GM19351 (cell line): ENCODE measurements at regions not wholly inside any gene's neighbourhood (a gene's known extent, or its start where the extent isn't known, plus 50 kb on each side); places are given as distances from the start of the nearest gene placed in this dataset.

Experiments used
- ATAC-seq: cut with Tn5 transposase; IDR thresholded peaks from one replicate; pipeline ENCODE4 v1.9.1; 2021; ENCODE audit warnings: mild to moderate bottlenecking, moderate library complexity; ENCODE audit not compliant: unreplicated experiment

DNA sequence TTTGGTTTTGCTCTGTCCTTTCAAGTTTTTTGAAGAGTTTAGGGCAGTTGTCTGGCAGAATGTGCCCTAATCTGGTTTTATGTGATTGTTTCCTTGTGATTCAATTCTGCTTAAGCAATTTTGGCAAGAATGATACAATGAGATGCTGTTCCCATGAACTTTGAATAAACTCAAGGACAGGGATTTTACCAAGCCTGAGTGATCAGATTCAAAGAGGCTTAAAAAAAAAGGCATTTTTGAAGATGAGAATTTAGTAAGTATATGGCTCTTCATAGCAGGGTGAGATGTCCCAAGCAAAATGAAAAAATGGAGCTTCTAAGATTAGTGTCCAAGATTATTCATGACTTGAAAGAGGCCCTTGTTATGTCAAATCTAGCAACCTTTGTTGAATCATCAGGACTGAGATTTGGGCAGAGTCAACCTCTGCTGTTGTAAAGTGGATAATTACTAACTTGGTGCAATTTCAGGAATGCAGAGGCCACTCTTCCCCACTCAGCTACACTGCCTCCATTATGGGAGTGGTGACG, 180.6 kb upstream of the NUDT4 start:
- ATAC-seq = no peak

DNA sequence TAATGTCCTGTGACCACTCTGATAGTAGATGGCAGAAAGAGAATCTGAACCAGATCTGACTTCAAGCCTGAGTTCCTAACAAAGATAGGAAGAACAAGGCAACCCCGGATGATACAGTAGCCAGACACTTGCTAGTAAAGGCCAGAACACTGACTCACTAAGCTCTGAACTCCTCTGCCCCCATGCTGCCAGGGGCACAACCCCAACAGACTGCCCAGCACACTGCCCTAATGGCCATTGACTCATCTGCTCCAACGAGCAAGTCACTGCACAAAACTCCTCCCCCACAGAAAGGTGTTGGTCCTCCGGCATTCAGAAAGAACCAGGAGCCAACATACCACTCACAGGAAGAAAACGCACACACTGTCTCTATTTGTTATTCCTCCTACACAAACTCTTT, 179.6 kb upstream of the NUDT4 start:
- no peak for ATAC-seq

DNA sequence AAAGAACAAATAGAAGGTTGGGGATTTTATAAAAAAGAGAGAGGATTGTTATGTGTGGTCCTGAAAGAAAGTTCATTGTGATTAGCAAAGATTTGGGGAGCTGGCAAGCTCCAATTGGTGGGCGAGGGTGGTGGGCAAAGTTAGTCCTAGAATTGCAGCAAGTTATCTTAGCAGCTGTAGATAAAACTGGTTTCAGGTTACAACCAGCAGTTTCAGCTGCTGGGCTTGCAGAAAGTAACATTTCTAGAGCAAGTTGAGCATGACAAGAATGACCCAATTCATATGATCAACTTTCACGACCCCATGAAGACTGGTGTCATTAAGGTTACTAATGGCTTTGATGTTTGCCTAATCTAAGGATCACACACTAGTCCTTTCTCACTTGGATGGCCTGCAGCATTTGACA, 177.9 kb upstream of the NUDT4 start:
- ATAC-seq = peak; percentile 49

DNA sequence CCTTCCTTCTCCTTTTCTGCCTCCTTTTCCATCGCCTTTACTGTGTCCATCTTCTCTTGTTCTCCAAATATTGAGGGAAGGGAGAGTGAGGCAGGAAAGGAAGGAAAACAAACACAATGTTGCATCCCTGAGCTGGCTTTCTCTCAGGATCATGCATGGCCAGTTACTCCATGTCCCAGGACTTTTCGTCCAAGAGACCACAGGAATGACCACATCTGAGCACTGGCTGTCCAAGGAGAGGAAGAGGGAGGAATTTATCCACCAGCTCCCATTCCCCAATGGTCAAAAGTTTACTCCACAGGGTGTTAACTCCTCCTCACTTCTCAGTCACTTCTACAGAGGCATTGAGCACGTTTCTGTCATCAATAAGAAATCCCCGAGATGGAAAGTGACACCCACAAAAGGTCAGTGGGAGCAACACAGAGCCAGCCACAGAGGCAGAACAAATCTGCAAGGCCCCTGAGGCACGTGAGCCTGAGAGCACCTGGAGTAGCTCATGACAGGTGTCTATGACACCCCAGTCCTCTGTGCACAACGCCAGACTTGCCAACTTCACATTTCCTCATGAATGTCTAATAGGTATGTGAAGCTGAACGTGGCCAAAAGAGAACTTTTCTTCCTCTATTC, 177.3 kb upstream of the NUDT4 start:
- peak; percentile 95 for ATAC-seq

DNA sequence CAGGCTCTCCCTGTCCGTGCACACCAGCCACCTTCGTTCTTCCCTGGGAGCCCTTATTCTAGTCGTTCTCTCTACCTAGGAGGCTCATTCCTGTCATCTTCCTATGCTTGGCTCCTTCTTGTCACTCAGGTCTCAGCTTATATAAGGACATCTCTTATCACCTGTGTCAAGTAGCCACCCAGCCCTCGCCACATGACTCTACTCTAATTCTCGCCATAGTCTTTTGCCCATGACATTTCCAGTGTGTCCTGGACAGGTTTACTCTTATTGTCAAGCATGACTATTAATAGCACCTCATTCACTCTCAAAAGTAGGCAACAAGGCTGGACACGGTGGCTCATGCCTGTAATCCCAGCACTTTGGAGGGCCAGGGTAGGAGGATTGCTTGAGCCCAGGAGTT, 175.7 kb upstream of the NUDT4 start:
- no peak for ATAC-seq

DNA sequence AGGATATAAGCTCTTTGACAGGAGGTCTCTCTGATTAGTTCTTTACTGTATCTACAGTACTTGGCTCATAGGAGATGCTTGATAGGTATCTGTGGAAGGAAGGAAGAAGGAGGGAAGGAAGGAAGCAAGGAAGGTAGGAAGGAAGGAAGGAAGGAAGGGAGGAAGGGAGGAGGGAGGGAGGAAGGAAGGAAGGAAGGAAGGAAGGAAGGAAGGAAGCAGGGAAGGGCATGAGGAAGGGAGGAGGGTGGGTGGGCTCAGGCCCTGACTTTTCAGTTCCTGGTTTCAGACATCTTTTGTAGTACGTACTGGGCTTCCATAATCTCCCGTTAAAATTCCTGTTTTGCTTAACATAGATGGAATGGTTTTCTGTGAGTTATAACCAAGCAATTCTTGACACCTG, 175.0 kb upstream of the NUDT4 start:
- ATAC-seq = no peak

DNA sequence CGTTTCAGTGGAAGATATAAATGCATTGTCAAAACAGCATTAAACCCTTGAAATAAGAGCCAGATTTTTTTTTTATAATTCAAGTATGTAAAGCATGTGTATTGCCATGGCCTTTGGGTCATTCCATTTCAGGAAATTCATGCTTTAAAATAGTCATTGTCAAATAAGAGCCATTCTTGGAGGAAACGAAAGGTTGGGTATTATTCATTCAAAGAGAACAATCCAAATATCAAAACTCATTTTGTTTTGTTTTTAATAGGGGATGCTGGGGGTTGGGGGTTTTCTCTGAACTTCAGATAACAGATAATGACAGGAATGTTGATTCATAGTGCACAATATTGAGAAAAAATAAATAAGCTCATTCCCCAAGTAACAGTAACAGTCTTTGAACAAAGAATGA, 174.4 kb upstream of the NUDT4 start:
- no peak for ATAC-seq

DNA sequence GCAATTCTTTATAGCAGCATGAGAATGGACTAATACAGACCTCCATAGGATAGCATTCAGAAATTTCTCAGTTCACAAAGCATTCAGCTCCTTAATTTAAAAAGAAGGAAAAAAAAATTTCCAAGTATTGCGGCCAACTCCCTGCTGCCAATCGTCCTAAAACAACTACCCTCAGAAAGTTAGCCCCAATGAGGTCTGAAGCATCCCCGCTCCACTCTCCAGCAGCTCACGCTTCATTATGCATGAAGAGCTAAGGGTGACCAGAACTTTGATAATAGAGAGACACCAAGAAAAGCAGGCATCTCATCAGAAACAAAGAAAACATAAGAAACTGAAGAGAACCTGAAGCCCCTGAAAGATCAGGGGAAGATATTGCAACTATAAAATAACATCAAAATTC, 172.8 kb upstream of the NUDT4 start:
- ATAC-seq = no peak

DNA sequence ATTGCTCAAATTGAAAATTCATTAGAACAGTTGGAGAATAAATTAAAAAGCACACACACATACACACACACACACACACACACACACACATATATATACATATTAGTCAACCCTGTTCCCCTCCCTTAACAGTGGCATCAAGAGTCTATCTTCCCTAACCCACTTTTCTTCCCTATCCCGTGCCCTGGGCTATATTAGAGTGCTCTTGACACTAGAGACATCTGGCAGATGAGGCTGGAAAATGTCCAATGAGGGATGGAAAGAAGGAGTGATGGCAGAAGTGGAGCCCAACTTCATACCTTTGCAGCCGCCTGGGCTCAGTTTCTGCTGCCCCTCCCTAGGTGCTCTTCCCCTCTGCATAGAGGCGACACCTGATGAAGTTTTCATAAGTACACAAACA, 172.4 kb upstream of the NUDT4 start:
- ATAC-seq = no peak

DNA sequence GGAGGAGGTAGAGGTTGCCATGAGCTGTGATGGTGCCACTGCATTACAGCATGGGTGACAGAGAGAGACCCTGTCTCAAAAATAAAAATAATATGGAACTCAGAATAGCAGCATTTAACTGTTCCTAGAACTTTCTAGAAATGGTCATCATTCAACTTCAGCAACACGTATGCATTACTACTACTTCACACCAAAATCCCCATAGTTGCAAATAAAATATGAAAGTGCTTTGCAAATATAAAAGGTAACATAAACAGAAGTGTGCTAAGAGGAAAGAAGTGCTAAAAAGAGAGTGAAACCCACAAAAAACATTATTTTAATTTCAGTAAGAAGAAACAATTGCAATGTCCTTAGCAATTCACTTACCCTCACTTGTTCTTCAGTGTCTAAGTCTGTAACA, 169.7 kb upstream of the NUDT4 start:
- no peak for ATAC-seq

DNA sequence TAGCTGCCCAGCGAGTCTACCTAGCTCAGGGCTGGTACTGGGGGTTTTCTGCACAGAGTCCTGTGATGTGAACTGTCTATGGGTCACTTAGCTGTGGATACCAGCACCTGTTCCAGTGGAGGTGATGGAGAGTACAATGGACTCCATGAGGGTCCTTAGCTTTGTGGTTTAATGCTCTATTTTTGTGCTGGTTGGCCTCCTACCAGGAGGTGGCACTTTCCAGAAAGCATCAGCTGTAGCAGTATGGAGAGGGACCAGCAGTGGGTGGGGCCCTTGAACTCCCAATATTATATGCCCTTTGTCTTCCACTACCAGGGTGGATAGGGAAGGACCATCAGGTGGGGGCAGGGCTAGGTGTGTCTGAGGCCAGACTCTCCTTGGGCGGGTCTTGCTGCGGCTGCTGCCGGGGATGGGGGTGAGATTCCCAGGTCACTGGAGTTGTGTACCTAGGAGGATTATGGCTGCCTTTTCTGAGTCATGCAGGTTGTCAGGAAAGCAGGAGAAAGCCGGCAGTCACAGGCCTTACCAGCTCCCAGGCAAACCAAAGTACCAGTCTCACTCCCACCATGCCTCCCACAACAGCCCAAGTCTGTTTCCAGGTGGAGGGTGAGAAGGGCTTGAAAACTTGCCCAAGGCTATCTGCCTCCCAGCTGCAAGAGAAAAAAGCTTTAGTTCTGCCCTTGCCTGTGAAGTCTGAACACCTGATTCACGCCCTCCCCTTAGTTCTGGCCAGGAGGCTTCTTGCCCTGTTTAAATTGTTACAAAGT, 163.0 kb upstream of the NUDT4 start:
- no peak for ATAC-seq

DNA sequence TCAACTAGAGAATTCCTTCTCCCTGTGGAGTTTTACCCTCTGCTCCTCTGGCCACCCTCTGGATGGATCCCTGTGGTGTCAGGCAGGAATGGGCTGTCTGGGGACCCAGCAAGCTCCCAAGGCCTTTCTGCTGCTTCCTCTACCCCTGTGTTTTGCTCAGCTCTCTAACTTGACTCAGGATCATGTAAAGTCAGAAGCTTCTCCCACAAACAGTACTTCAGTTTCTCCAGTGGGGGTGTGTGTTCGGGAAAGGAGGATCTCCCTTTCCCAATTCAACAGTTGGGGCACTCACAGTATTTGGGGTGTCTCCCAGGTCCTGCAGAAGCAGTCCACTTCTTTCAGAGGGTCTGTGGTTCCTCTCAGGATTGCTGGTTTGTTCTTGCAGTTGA, 162.4 kb upstream of the NUDT4 start:
- ATAC-seq = no peak

DNA sequence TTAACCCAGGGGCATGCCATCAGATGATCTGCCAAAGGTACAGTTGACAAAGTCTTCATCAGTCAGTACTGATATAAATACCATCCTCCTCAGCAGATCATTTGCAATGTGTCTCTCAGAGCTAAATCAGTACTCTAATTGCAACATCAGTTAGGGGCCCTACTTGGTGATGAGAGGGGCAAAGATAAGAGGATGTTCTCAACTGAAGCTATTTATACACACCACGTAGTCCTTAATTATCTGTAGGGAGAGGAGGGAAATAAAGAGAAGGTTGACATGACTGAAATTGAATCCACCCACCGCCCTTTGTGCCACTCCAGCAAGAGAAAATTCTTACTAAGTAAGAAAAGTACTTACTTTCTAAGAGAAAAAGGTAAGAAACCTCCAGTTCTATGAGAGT, 157.8 kb upstream of the NUDT4 start:
- ATAC-seq = no peak

DNA sequence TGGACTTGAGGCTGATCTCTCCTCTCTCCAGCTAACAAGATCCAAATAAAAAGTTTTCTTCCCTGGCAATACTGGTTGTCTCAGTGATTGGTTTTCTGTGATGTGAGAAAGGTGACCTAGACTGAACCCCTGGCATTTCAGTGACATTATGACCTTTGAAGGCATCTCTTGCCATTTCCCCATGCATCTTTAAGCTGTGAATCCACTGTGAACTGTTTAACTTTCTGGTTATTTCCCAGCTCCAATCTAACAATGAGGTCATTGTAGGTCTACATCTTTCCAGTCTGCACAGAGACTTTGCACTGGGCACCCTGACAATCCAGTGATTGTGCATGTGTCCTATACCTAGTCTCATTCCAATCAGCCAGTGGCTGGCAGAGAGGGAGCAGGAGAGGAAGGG, 155.9 kb upstream of the NUDT4 start:
- ATAC-seq = no peak

DNA sequence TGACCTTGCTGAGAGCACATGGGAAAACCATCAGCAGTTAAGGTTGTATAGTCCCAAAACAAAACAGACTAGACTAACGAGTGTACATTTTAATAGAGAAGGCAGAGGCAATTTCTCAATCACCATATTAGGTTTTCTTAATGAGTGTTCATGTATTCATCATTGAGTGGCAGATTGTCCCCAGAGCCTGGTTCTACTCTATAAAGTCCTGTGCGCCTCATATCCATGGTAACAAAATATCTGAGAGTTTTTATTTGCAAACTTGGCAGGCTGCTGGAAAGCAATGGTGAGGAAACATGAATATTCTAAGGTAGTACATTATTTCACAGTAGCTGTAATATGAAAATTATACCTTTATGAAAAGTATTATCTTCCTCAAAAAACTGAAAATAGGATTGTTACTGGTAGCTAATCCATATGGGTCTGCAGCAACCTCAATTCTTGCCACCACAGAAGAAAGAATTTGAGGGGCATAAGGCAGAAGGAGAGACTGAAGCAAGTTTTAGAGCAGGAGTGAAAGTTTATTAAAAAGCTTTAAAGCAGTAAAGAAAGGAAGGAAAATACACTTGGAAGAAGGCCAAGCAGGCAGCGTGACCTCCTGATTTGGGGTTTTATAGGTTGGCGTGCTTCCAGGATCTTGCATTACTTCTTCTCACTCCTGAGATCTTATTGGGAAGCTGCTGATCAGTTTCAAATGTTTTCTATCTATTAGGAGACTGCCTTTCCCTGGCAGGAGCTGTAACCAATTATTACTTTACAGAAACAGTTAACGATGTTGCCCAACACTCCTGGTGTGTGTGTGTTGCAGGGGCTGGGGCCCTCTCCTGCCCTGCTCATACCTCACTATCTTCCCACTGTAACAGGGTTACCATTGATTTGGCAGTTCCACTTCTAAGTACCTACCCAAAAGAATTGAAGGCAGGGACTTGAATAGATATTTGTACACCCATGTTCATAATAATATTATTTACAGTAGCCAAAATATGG, 154.0 kb upstream of the NUDT4 start:
- no peak for ATAC-seq

DNA sequence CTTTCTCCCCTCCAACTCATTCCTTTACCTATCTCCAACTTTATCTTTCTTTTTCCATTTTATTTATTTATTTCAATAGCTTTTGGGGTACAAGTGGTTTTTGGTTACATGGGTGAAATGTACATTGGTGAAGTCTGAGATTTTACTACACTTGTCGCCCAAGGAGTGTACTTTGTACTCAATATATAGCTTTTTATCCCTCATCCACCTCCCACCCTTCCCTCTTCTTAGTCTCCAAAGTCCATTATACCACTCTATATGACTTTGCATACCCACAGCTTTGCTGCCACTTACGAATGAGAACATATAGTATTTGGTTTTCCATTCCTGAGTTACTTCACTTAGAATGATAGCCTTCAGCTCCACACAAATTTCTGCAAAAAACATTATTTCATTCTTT, 152.6 kb upstream of the NUDT4 start:
- no peak for ATAC-seq

DNA sequence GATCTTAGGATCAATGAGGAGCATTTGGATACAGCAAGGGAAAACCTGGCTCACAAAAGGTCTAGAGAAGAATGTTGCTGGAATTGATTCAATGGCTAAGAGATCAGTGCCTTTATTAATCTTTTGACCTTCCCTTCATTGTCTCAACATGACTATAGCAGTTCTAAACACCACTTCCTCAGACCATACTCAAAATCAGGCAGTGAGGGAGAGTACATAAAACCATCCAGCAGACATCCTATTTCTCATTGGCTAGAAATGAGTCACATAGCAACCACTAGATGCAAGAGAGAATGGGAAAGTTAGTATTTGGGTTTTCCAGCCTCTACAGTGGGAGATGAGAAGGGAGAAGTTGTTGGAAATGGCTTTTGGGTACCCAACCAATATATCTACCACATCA, 151.4 kb upstream of the NUDT4 start:
- ATAC-seq = no peak

DNA sequence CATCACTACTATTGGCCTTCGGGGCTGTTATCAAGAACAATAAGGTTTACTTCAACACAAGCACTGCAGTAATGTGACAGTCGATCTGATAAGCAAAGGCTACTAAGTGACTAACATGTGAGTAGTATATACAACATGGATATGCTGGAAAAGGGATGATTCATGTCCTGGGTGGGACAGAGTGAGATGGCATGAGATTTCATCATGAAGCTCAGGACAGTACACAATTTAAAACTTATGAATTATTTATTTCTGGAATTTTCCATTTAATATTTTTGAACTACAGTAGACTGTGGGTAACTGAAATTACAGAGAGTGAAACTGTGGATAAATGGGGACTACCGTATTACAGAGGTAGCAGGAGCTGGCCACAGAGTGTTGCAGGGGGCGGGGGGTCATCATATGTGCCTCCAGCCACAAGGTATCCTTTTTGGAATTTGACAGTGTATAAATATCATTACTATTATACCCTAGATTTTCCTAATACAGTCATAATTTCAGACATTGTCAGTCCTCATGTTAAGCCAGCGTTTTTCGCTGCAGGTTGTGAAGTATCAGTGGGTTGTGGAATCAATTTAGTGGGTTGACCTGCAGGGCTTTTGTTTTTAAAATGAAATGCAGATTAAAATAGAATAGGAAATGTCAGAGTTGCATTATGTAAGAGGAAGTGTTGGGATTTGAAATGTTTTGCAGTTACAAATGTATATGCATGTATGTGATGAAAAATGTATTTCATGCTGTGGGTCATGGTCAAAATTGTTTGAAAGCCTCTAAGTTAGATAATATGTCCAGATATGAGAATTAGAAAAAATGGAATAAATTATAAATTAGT, 148.0 kb upstream of the NUDT4 start:
- no peak for ATAC-seq

DNA sequence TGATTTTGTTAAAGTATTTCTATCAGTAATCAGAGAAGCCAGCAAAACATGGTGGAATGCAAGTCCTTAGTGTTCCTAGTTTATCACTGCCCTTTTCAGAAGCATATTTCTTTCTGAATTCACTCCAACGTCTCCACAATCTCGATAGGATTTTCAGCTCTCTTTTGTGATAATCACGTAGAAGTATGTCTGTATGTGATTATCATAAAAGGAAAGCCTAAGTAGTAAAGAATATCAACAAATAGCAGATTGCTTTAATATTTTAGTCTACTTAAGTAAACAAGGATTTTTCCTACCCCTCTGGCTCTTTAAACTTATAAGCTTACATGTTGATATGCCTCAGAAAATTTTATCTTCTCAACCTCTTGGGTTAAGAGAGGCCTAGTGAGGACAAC, 147.4 kb upstream of the NUDT4 start:
- no peak for ATAC-seq

DNA sequence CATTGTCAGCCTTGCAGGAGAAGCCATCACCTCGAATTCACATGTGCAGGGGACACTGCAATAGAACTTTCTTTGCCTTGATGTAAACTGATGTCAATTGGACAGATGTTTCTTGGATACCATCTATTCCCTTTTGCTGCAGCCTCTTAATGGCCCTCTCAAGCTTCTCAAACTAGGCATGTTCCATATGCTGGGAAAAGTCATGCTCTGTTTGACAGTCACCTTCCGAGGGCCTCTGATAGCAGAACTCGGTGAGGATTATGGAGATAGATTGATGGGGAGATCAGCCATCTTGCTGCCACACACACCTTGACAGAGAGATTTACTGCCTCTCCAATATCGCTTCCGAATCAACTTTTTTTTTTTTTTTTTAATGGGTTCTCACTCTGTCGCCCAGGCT, 145.8 kb upstream of the NUDT4 start:
- ATAC-seq = no peak

DNA sequence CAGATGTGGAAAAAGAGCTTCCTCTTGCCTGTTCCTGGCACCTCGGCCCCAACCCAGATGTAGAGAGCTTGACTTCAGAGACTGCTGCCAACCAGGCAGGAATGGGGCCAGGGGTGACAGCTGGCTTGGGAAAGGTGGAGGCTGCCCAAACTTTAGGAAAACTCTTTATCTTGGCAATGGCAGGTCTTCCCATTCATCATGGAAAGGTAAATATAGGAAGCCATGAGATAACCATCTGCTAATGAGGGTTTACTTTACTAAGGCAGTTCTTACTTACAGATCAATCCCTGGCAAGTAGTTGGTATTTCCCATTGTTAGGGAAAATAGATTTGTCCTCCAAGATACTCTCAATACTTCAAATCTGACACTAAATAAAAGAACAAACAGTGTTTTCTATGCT, 143.1 kb upstream of the NUDT4 start:
- no peak for ATAC-seq
